HG03575 (cell line): ENCODE measurements at regions not wholly inside any gene's neighbourhood (a gene's known extent, or its start where the extent isn't known, plus 50 kb on each side); places are given as distances from the start of the nearest gene placed in this dataset.
"Not testable (repeated sequence)": the region's sequence is repeated elsewhere in the genome, so short reads cannot be mapped to it uniquely, and the experiment has no call there.

Experiments used
- ATAC-seq: cut with Tn5 transposase; IDR thresholded peaks from one replicate; pipeline ENCODE4 v1.9.1; 2021; ENCODE audit not compliant: unreplicated experiment, insufficient number of reproducible peaks, low FRiP score; ENCODE audit errors: extremely low read depth

DNA sequence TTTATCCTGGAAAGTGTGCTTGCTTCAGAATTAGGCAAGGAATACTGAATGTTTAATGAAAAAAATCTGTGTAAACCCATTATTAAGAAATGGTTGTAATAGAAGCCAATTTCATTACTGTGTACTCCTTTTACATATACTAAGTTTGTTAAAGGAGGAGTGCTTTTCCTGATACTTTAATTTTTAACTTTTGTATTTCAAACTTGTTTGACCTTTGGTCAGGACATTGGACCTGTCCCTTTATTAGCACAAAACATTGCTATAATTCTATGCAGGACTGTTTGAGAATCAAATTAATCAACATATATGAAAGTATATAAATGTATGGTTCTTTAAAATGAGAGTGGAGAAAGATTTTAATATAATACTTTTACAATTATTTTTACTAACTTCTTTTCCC lies 659.6 kb downstream of the TMTC2 start:
- no peak for ATAC-seq

DNA sequence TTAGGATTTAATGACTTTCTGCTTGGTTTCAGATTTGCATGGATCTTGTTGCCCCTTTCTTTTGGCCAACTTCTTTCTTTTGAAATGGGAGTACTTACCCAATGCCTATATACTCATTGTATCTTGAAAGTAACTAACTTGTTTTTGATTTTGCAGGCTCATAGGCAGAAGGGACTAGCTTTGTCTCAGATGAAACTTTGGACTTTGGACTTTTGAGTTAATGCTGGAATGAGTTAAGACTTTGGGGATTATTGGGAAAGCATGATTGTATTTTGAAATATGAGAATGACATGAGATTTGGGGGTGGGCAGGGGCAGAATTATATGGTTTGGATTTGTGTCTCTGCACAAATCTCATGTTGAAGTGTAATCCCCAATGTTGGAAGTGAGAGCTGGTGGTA lies 657.1 kb downstream of the TMTC2 start:
- no peak for ATAC-seq

DNA sequence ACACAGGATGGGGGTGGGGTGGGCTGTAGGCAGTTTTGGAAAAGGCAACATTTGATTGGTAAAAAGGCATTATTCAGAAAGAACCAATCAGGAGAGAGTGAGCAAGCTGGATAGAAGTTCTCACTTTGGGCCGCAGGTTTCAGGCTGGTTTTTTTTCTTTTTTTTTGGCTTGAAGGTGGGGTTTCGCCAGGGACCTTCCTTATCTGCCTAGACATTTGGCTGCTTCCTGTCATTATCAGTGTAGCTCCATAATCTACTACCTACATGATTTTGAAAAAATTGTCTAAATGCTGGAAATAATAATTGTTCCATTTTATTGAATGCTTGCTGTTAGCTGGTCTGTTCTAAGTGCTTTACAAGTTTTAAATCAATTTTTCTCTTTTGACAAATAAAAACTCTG lies 649.0 kb downstream of the TMTC2 start:
- ATAC-seq, result no peak

DNA sequence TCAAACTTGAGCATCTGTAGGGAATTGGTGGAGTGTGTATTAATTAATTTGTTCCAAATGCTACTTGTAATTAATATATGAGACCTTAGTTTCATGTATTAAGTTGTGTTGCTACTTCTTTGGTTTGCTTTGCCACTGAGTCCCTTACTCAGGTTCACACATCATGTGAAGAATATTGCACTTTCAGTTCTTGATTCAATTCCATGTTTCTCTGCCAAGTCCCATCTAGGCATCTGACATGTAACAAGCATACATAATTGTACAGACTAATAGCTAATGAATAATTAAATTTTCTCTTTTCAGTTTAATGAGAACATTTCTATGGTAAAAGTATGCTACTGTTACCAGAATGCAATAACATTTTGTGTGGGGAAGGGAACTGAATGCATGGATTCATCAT lies 640.0 kb downstream of the TMTC2 start:
- ATAC-seq, result no peak

DNA sequence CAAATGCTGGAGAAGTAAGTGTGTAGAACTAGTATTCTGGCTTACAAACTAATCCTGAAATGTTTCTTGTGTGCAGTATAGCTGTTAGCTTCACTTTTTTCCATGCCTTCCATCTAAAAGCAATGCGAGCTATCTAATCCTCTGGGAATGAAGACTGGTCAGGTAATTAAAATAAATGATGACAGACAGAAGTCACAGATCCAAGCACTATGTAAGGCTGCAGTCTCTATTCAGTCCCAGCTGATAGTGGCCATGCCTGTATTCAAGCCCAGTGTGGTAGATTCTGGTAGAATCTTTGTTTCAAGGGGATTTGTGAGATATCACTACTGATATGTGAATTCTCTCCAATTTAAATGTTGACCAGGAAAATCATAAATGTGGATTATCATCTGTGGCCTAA lies 637.2 kb downstream of the TMTC2 start:
- ATAC-seq, result no peak

DNA sequence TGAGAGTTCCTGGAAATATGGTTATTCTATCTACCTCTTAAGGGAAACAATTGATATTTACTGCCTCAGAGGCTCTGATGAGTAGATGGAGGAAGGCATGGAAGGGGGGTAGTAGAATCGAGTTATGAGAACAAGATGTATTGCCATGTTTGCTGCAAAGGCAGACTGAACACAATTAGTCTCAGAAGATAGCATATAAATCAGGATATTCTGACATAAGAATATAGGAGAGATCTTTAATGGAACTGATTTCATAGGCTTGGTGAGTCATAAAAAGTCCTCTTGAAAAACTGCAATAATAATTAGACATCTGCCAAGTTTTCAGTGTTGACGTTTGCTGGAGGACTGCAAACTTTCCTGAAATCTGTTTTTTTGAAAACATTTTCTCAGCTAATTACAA lies 636.1 kb downstream of the TMTC2 start:
- no peak for ATAC-seq

DNA sequence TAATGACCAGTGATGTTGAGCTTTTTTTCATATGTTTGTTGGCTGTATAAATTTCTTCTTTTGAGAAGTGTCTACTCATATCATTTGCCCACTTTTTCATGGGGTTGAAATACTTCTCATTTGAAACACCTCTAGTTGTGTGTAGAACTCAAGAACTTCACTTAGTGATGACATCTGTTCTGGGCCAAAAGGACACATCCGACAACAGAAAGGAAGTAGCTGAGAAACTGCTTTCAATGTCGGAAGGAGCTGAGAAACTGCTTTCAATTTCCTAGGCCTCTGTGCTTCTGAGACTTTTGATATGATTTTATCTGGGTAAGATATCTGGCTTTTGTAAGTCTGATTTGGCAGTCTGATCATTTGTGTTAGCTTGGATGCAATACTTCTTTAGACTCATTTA lies 635.3 kb downstream of the TMTC2 start:
- ATAC-seq, result no peak

DNA sequence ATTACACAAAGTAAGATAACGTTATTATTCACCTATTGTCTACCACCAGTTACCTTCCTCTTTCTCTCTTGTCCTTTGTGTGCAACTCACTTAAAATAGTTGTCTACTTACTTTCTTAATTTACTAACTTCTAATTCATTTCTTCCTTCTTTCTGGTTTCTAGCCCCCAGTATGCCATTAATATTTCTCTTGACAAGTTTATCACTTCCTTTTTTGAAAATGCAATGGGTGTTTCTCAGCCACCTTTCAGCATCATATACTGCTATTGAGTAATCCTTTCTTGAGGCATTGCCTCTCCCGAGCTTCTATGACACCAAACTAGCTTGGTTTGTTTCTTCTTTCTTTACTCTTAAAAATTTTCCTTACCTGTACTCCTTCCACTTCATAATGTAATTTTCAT lies 633.6 kb downstream of the TMTC2 start:
- ATAC-seq, result no peak

DNA sequence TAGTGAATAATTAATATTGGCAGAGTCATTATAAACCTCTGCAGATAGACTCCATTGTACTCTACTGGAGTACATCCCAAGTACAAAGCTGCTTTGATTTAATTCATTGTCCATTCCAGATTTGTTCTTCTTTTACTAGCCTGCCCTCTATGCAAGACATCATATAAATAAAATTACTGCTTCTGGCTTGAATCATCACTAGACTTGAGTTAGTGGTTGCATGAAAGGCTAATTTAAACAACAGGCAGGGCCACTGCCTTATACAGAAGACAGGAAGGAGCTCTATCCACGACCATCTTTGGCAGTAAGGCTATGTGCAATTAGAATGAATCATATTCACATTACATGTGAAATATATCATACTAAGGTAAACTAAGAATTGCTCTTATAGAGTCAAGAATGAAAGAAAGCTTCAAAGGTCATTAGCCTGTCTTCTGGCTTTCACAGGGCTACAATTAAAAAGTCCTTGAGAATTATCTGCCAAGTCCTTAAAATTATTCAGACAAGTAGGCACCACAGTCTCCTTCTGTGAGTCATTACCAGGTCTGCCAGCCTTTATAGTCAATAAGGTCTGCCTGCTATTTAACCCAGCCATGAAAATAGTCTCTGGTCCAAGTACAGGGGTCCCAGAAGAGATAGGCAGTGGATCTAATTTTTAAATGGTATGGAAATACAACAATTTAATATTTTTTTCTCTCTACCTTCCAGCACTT lies 631.8 kb downstream of the TMTC2 start:
- ATAC-seq, result no peak

DNA sequence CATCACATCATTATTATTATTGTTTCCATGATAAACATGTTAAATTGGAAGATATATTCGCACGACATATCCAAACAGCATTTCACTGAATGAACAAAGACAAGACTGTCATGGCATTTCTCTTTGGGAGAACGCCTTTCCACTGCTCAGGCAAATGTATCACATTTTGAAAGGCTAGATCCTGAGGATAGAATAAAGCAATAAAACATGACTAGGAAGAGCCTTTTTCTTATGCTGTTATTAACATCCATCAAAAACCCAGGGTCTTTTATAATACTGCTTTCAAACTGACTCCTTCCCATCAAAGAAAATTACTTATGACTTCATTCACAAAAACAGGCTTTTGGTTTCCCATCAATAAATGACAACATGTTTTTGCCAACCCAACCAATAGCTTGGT lies 630.9 kb downstream of the TMTC2 start:
- ATAC-seq, result no peak

DNA sequence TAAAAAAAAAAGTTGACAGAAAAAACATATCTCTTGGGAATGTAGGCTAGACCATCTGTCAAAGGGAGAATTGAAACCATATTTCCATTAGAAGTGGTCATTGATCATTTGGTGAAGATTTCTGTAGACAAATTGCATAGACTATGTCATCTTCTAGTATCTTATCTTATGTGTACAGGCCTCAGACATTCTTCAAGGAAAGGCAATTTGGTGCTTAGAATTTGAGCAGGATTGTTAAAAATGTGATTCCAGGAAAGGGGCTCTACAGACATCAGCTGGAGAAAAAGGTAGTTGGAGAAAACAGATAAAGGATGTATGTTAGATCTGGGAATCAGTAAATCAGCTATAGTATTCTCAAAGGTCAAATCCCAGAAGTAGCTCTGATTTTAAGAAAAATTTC lies 627.1 kb downstream of the TMTC2 start:
- ATAC-seq, result no peak

DNA sequence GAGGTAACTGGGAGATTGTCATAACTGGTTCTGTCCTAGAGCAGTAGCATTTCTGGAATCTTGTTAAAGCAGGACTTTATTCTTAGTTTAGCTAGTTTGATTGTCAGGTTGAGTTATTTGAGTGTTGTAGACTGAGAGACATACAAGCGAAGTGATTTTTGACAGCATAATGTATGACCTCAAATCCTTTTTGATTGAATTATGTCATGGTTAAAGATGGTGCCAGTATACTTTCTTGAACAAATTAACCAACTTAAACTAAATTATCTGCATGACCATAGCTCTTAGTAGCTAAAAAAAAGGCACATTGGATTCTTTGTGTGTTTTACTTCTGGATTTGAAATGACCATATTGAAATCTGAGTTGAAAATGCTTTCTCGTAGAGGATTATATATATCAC lies 626.6 kb downstream of the TMTC2 start:
- ATAC-seq, result no peak

DNA sequence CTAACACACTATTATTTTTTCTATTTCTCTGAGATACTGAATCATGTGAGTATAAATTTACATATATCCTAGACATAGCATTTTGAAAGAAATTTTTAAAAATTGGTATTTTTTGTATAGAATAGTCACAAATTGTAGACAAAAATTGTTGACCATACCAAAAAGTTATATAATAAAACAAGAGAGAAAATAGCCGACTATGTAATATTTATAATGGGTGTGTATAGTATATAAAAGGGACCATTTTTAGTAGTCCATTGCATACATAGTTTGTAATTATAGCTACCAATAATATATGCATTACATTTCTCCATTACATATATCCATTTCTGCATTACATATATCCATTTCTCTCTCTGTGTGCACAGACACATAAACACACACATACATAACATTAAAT lies 590.2 kb downstream of the TMTC2 start:
- ATAC-seq, result no peak

DNA sequence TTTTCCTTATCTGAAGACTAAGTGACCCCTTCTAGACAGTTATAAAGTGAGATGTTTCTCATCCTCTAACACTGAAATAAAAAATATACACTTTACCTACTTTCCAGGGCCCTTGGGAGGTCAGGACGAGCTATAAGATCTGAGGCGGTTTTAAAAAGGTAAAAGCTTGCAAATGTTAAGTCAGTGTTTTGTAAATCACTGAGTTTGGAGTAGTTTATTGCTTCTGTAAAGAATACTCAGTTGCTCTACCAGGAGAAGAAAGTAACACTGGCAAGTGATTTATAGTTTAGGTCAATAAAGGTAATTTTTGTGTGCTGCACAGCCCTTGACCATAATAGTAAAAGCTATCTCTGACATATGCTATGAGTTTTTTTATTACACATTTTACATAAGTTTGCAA lies 584.5 kb downstream of the TMTC2 start:
- no peak for ATAC-seq

DNA sequence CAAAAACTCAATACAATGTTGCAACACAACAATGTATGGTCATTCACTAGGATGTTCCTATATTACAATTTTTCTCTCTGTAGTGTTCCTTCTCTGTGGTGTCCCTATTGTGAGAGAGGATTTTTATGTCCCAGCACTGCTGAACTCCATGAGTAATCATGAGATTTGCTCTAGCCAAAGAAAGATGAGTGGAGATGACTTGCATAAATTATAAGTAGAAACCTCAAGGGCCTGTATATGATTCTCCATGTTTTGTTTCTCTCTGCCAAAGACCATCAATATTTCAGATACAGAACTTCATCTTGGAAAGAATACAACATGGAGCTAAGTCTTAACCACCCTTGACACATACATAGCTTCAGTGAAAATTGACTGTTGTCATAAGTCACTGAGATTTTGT lies 579.1 kb downstream of the TMTC2 start:
- ATAC-seq, result no peak

DNA sequence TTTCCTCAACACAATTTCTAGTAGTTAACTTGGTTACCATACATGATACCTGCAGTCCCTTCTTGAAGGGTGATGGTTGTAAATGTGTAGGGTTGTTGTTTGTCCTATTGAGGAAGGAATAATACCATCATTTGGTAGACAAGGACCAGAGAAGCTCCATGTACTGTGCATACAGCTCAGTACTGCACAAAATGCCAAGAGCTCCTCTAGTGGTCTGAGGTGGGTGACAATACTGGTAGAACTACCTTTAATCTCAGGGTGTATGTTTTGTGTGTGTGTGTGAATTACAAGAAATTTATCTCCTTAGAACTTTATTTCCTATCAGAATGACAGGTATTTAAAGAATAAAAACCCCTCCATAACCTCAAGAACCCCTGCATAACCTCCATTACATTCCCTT lies 575.3 kb downstream of the TMTC2 start:
- no peak for ATAC-seq

DNA sequence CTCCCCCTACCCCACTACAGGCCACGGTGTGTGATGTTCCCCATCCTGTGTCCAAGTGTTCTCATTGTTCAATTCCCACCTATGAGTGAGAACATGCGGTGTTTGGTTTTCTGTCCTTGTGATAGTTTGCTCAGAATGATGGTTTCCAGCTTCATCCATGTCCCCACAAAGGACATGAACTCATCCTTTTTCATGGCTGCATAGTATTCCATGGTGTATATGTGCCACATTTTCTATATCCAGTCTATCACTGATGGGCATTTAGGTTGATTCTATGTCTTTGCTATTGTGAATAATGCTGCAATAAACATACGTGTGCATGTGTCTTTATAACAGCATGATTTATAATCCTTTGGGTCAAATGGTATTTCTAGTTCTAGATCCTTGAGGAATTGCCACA lies 573.4 kb downstream of the TMTC2 start:
- not testable (repeated sequence) for ATAC-seq

DNA sequence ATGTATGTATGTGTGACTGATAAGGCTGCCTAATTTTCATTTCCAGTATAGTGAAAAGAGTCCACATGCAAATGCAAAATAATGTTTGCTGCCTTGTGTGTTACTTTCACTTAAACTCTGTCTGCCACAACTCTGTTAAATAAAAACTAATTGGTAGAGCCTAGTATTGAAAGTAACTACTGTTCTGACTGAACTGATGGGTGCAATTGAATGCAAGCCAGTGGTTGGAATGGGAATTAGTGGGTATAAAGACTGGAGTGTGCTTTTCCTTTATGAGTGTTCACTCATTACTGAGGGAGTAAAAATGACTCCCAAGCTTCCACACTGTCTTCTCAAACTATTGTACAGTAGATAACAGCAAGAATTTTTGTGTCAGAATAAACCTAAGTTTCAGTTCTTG lies 571.0 kb downstream of the TMTC2 start:
- ATAC-seq, result no peak

DNA sequence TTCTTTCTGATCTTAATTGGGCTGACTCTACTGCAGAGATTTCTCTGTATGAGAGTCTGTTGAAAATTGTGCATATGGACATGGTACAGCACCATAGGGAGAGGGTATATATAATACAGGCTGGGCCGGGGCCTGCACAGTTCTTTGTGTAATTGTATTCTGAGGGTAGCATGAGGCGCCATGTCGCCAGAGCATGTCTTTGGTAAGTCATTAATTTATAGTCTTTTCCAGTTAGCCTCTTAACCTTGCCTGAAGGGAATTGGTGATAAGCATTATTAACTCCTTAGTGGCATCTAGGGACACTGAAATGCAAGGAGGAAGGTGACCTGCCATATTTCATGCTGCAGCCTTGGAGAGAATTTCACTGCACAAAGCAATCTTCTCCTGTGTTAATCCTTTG lies 569.9 kb downstream of the TMTC2 start:
- no peak for ATAC-seq

DNA sequence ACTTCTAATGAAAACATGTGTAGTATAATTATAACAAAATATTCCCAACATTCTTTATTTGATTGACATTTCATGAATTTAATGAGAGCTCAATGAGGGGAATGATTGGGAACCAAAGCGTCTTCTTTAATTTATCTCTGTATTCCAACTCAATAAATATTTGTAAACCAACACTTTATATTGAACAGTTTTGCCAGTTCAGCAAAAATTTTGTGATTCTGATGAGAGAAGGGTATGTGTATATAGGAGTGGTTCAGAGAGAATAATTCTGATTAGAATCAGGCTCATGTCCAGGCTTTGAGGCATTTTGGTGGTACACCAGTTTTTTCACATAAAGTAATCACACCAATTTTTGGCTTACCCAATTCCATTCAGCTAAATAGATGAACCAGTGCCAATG lies 564.2 kb downstream of the TMTC2 start:
- ATAC-seq, result no peak

DNA sequence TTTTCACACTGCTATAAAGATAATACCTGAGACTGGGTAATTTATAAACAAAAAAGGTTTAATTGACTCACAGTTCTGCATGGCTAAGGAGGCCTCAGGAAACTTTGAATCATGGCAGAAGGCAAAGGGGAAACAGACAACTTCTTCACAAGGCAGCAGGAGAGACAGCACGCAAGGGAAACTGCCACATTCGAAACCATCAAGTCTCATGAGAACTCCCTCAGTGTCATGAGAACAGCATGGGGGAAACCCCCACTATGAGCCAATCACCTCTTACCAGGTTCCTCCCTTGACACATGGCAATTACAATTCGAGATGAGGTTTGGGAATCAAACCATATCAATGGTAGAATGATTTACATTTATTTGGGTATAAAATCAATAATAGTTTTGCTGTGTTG lies 558.5 kb downstream of the TMTC2 start:
- ATAC-seq, result no peak
